PC-9 (cell line): ENCODE measurements at regions not wholly inside any gene's neighbourhood (a gene's known extent, or its start where the extent isn't known, plus 50 kb on each side); places are given as distances from the start of the nearest gene placed in this dataset.

Experiments
- BruUV-seq: library from RNA; stranded (reverse); fragments of 400-500 nt; replicated peaks from 2 replicates; lab custom pipeline; 2021; lab: Mats Ljungman, UMichigan
- CTCF ChIA-PET: fragments of 300-600 bp; sonication (Branson Sonifier 250); formaldehyde crosslinking; loops from one replicate; lab custom pipeline; 2022; ENCODE audit warnings: antibody characterized with exemption; lab: Charles Lee
- POLR2A ChIA-PET: fragments of 300-600 bp; sonication (Branson Sonifier 250); formaldehyde crosslinking; loops from one replicate; lab custom pipeline; 2022; ENCODE audit warnings: antibody characterized with exemption; ENCODE audit not compliant: unreplicated experiment; lab: Charles Lee
- DNase-seq, 2 experiments: peaks; one replicate each; pipeline versions ENCODE4 v3.0.0 to v3.0.0-alpha.2; 2015 to 2022; ENCODE audit warnings: mixed read lengths in 1 of 2
- H2AFZ ChIP-seq: fragments of 200-600 bp; sonication (generic); 2 replicates; pipeline ENCODE4 v1.8.1; 2017; ENCODE audit warnings: antibody characterized with exemption
- H3F3A ChIP-seq: fragments of 200-600 bp; sonication (generic); 2 replicates; pipeline ENCODE4 v1.8.1; 2017; ENCODE audit warnings: antibody characterized with exemption, mild to moderate bottlenecking, low read depth; ENCODE audit not compliant: insufficient read depth
- H3K27ac ChIP-seq: fragments of 200-600 bp; sonication (generic); 2 replicates; pipeline ENCODE4 v1.6.1; 2016; ENCODE audit warnings: mixed run types
- H3K27me3 ChIP-seq: fragments of 200-600 bp; sonication (generic); 2 replicates; pipeline ENCODE4 v1.6.1; 2016; ENCODE audit warnings: low read depth, mixed run types; ENCODE audit not compliant: insufficient read depth
- H3K36me3 ChIP-seq: fragments of 200-600 bp; sonication (generic); 2 replicates; pipeline ENCODE4 v1.6.1; 2016; ENCODE audit warnings: low read depth, mixed run types
- H3K4me1 ChIP-seq: fragments of 200-600 bp; sonication (generic); replicated peaks from 2 replicates; pipeline ENCODE4 v1.6.1; 2016; ENCODE audit warnings: mixed run types; ENCODE audit not compliant: insufficient read depth
- H3K4me2 ChIP-seq: fragments of 200-600 bp; sonication (generic); 2 replicates; pipeline ENCODE4 v1.6.1; 2017; ENCODE audit warnings: mixed run types
- H3K4me3 ChIP-seq: fragments of 200-600 bp; sonication (generic); 2 replicates; pipeline ENCODE4 v1.6.1; 2016; ENCODE audit warnings: mixed run types
- H3K79me2 ChIP-seq: fragments of 200-600 bp; sonication (generic); 2 replicates; pipeline ENCODE4 v1.6.1; 2017; ENCODE audit warnings: low read depth, mixed run types
- H3K9me2 ChIP-seq: fragments of 200-600 bp; sonication (generic); 2 replicates; pipeline ENCODE4 v1.8.1; 2017; ENCODE audit warnings: mild to moderate bottlenecking; ENCODE audit not compliant: insufficient read depth
- H3K9me3 ChIP-seq: fragments of 200-600 bp; sonication (generic); 2 replicates; pipeline ENCODE4 v1.8.1; 2016; ENCODE audit warnings: low read depth; ENCODE audit not compliant: insufficient read depth
- H4K20me1 ChIP-seq: fragments of 200-600 bp; sonication (generic); 2 replicates; pipeline ENCODE4 v1.8.1; 2017; ENCODE audit not compliant: insufficient read depth
- CTCF ChIP-seq: fragments of 200-600 bp; sonication (generic); conservative IDR thresholded peaks from 2 replicates; pipeline ENCODE4 v1.6.1; 2017; ENCODE audit warnings: mixed run types, antibody characterized with exemption, mild to moderate bottlenecking, moderate library complexity
- EZH2 ChIP-seq: fragments of 200-600 bp; sonication (generic); IDR thresholded peaks from 2 replicates; pipeline ENCODE4 v1.8.0; 2017; ENCODE audit warnings: antibody characterized with exemption, low read depth
- intact Hi-C: fragments of 100-400 bp; cut with micrococcal nuclease; formaldehyde crosslinking; loops from one replicate; pipeline ENCODE4 v1.10.0; 2022; ENCODE audit not compliant: unreplicated experiment

DNA sequence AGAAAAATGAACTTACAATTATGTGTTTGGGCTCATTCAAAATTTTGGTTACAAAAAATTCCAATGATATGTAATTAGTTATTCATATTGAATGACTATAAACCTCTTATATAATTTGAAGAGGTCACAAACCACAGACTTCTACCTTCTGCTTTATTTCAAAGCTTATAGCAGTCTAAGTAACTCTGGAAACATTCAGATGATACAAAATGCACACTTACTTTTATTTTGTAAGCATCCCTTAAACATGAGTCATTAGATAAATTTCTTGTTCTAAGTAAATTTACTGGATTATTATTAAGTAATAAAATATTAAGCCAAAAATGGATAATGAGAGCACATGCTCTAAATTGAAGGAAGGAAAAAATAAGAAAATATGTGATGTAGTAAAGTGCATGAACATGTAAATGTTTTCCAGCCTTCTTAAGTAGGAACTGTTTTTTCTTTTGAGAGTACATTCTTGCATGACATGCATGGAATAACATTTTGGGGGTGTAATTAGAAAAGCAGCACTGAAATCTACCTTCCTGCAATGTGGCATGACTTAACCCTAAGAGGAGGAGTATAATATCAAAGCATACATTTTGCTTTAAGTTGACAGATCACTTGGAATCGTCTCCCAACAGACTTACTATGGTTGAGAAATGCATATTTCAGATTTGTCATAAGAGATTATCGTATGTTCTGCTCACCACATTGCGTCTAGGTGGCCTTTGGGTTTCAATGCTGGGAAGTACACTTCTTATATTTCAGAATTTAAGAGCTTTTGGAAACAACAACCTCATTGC, 372.7 kb upstream of the HSF2 start:
- intact Hi-C loops: loop anchor here (5.0 kb wide), 1 partner anchor 811 kb away; no protein-coding TSS in a partner anchor
- peaks cover 25% of the 10 kb centered on the region for H3K4me1 ChIP-seq
- H3K4me2 ChIP-seq: no peak overlapping the region
- H3K9me3 ChIP-seq: peaks cover 8% of the 10 kb centered on the region
- no TSS peak for BruUV-seq
- CTCF ChIA-PET: no interaction called here
- no peak overlapping the region for H2AFZ ChIP-seq
- POLR2A ChIA-PET: no interaction called here
- TF ChIP-seq CTCF: no peak
- no peak for TF ChIP-seq EZH2
- no peak for DNase-seq
- H3K9me2 ChIP-seq: no peaks in the 10 kb centered on the region
- no peaks in the 10 kb centered on the region for H3K36me3 ChIP-seq
- no peak overlapping the region for H3K27ac ChIP-seq
- no peaks in the 10 kb centered on the region for H3K79me2 ChIP-seq
- H3K27me3 ChIP-seq: no peaks in the 10 kb centered on the region
- H3K4me3 ChIP-seq: no peak overlapping the region
- no peaks in the 10 kb centered on the region for H4K20me1 ChIP-seq
- peaks cover 20% of the 10 kb centered on the region for H3F3A ChIP-seq

DNA sequence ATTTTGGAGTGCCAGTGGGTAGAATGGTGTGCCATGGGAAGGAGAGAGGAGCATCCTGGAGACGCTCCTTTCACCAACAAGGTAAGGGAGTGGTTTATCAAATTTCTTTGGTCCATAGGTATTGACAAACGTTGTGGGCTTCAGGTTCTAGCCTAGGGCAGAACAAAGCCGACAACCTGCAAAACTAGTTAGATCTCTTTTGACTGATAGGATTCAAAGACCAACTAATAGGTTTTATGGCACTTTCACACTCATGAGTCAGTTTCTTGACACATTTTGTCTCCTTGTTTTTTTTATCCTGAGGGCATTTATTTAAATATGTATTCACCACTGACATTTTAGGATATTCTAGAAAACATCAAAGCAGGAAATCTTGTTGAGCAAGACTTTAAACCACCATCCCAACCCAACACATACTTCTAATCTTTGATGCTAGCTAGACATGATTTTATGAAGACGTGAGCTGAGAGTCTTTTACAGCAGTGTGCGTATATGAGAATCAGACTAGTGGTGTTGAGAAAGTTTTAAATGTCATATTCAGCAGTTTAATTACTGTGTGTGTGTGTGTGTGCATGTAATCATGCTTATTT, 370.4 kb upstream of the HSF2 start:
- H3F3A ChIP-seq: peaks cover 20% of the 10 kb centered on the region
- TF ChIP-seq CTCF (no peak), EZH2 (no peak)
- no peaks in the 10 kb centered on the region for H3K79me2 ChIP-seq
- peak overlapping the region; percentile 38 for H3K27ac ChIP-seq
- H3K27me3 ChIP-seq: no peaks in the 10 kb centered on the region
- peak overlapping the region; percentile 50 for H3K4me2 ChIP-seq
- H3K4me3 ChIP-seq: no peak overlapping the region
- H3K4me1 ChIP-seq: peaks cover 25% of the 10 kb centered on the region
- BruUV-seq: no TSS peak
- no peaks in the 10 kb centered on the region for H4K20me1 ChIP-seq
- peak; percentile 55 to 99 for DNase-seq
- peaks cover 8% of the 10 kb centered on the region for H3K9me3 ChIP-seq
- intact Hi-C loops: loop anchor here (5.0 kb wide), 1 partner anchor 808 kb away; no protein-coding TSS in a partner anchor
- no peaks in the 10 kb centered on the region for H3K9me2 ChIP-seq
- H3K36me3 ChIP-seq: no peaks in the 10 kb centered on the region
- H2AFZ ChIP-seq: no peak overlapping the region
- ChIA-PET POLR2A (no interaction called here), CTCF (interaction anchor here (0.7 kb wide), 1 partner anchor 337 kb away, joined by 3 read pairs; no protein-coding TSS in a partner anchor)

DNA sequence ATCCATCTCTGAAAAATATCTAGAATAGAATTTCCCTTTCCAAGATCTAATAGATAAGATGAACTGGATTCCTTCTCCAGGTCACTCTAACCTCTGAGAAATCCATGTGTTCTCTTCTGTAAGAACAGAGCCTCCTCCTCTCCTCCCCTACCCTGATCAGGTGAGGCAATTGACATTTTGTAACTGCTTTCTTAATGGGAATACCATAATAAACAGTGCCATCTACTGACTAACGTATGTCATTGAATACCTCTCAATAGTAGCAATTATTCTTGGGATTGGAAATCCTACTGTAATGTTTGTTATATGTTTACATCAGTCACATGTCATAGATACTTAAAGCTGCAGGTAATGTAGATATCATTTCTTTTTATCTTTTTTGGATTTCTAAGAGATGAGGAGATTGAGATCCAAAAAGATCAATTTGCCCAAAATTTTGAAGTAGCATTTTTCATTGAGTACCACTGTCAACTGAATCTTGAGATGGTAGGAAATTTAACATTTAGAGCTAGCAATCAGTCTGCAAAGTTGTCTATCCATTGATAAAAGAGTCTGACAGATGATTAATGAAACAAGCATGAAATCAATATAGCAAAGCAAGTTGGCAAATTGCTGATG, 365.8 kb upstream of the HSF2 start:
- Histone ChIP-seq H3K79me2 (no peaks in the 10 kb centered on the region), H3K9me3 (peaks cover 8% of the 10 kb centered on the region), H3K4me3 (no peak overlapping the region), H3F3A (peaks cover 13% of the 10 kb centered on the region), H4K20me1 (no peaks in the 10 kb centered on the region), H3K27ac (no peak overlapping the region), H3K27me3 (no peaks in the 10 kb centered on the region), H3K4me1 (peaks cover 13% of the 10 kb centered on the region), H3K9me2 (no peaks in the 10 kb centered on the region), H3K4me2 (no peak overlapping the region), H2AFZ (no peak overlapping the region), H3K36me3 (no peaks in the 10 kb centered on the region)
- CTCF ChIA-PET: interaction anchor here (0.9 to 1.1 kb wide), 2 partner anchors 210 to 381 kb away, joined by 3 to 4 read pairs; no protein-coding TSS in a partner anchor
- intact Hi-C loops: loop anchor here (1.0 kb wide), 2 partner anchors 184 to 603 kb away; no protein-coding TSS in a partner anchor
- BruUV-seq: no TSS peak
- peak in 1 of 2 experiments; percentile 76 for DNase-seq
- POLR2A ChIA-PET: no interaction called here
- TF ChIP-seq EZH2: no peak
- peak; percentile 92 for TF ChIP-seq CTCF
